Suprapubic skin (tissue), 4 donors: ENCODE measurements at regions not wholly inside any gene's neighbourhood (a gene's known extent, or its start where the extent isn't known, plus 50 kb on each side); places are given as distances from the start of the nearest gene placed in this dataset.
"Not testable (repeated sequence)": the region's sequence is repeated elsewhere in the genome, so short reads cannot be mapped to it uniquely, and the experiment has no call there.

Experiments
- EP300 ChIP-seq: sonication (generic); formaldehyde crosslinking; IDR thresholded peaks from one replicate; pipeline ENCODE4 v1.6.1; 2017; ENCODE audit warnings: antibody characterized with exemption
- POLR2A ChIP-seq, 2 donors: fragments of 450-650 bp; IDR thresholded peaks; one replicate each; pipeline ENCODE4 v1.6.1; 2017; ENCODE audit warnings: antibody characterized with exemption in 2 of 2, mild to moderate bottlenecking in 2 of 2, moderate library complexity in 2 of 2
- POLR2AphosphoS5 ChIP-seq, 3 donors: sonication (generic); formaldehyde crosslinking; IDR thresholded peaks; one replicate each; pipeline ENCODE4 v1.6.1; 2017; ENCODE audit warnings: antibody characterized with exemption in 3 of 3
- TF ChIP-seq, protein P1 (sequence below), 2 donors: fragments of 200-600 bp in 1 of 2; fragments of 450-650 bp in 1 of 2; sonication (generic) in 1 of 2; IDR thresholded peaks; one replicate each; pipeline ENCODE4 v1.5.1; 2016 to 2019; ENCODE audit warnings: antibody characterized with exemption in 2 of 2, mild to moderate bottlenecking in 1 of 2, moderate library complexity in 1 of 2

DNA sequence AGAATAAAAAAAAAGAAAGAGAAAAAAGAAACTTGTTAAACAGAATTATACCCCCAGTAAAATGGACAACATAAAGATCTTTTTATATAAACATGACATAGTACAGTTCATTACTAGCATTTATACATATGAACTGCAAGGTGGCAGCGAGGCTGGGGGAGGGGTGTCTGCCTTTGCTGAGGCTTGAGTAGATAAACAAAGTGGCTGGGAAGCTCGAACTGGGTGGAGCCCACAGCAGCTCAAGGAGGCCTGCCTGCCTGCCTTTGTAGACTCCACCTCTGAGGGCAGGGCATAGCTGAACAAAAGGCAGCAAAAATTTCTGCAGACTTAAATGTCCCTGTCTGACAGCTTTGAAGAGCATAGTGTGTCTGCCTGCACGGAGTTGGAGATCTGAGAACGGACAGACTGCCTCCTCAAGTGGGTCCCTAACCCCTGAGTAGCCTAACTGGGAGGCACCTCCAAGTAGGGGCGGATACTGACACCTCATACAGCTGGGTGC is 108.9 kb upstream of the SNX7 start:
- TF ChIP-seq POLR2AphosphoS5 (IDR thresholded peaks at IDR 0.05); POLR2A (IDR thresholded peaks at IDR 0.05); EP300: not testable (repeated sequence)
- TF ChIP-seq, protein P1, sequence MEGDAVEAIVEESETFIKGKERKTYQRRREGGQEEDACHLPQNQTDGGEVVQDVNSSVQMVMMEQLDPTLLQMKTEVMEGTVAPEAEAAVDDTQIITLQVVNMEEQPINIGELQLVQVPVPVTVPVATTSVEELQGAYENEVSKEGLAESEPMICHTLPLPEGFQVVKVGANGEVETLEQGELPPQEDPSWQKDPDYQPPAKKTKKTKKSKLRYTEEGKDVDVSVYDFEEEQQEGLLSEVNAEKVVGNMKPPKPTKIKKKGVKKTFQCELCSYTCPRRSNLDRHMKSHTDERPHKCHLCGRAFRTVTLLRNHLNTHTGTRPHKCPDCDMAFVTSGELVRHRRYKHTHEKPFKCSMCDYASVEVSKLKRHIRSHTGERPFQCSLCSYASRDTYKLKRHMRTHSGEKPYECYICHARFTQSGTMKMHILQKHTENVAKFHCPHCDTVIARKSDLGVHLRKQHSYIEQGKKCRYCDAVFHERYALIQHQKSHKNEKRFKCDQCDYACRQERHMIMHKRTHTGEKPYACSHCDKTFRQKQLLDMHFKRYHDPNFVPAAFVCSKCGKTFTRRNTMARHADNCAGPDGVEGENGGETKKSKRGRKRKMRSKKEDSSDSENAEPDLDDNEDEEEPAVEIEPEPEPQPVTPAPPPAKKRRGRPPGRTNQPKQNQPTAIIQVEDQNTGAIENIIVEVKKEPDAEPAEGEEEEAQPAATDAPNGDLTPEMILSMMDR (IDR thresholded peaks at IDR 0.05) = not testable (repeated sequence)
